Gastroesophageal sphincter (tissue), 4 donors: ENCODE measurements at regions not wholly inside any gene's neighbourhood (a gene's known extent, or its start where the extent isn't known, plus 50 kb on each side); places are given as distances from the start of the nearest gene placed in this dataset.

Experiments
- ATAC-seq: fragments of 150-250 bp; one replicate; pipeline ENCODE4 v1.9.1; 2016; ENCODE audit warnings: mild to moderate bottlenecking, moderate library complexity
- H3K27ac ChIP-seq, 4 donors: fragments of 200-600 bp; sonication (generic) in 3 of 4; 1 replicate in 3 of 4; 2 replicates in 1 of 4; pipeline ENCODE4 v1.5.1; 2016 to 2019
- H3K27me3 ChIP-seq: fragments of 200-600 bp; sonication (generic); one replicate; pipeline ENCODE4 v1.5.1; 2019
- H3K36me3 ChIP-seq, 2 donors: fragments of 200-600 bp; sonication (generic); one replicate each; pipeline ENCODE4 v1.5.1; 2019; ENCODE audit warnings: control low read depth in 1 of 2
- H3K4me1 ChIP-seq, 3 donors: fragments of 200-600 bp; sonication (generic); 1 replicate in 2 of 3; 2 replicates in 1 of 3; pipeline ENCODE4 v1.5.1; 2016 to 2019; ENCODE audit warnings: control low read depth in 2 of 3
- H3K4me3 ChIP-seq, 2 donors: fragments of 200-600 bp; sonication (generic); one replicate each; pipeline ENCODE4 v1.5.1; 2019; ENCODE audit warnings: mild to moderate bottlenecking in 1 of 2, moderate library complexity in 1 of 2
- H3K9me3 ChIP-seq, 3 donors: fragments of 200-600 bp; sonication (generic); one replicate each; pipeline ENCODE4 v1.5.1; 2017 to 2019; ENCODE audit warnings: control low read depth in 2 of 3
- CTCF ChIP-seq, 4 experiments: fragments of 200-600 bp in 2 of 4; fragments of 450-650 bp in 2 of 4; sonication (generic) in 1 of 4; IDR thresholded peaks; one replicate each; pipeline ENCODE4 v1.5.1; 2017 to 2019; ENCODE audit warnings: antibody characterized with exemption in 4 of 4, mild to moderate bottlenecking in 2 of 4, moderate library complexity in 2 of 4
- EP300 ChIP-seq: sonication (generic); formaldehyde crosslinking; IDR thresholded peaks from one replicate; pipeline ENCODE4 v1.6.1; 2017; ENCODE audit warnings: antibody characterized with exemption, mild to moderate bottlenecking
- POLR2A ChIP-seq, 2 donors: fragments of 450-650 bp; IDR thresholded peaks; one replicate each; pipeline ENCODE4 v1.6.1; 2017; ENCODE audit warnings: antibody characterized with exemption in 2 of 2, mild to moderate bottlenecking in 2 of 2, moderate library complexity in 1 of 2
- POLR2AphosphoS5 ChIP-seq: sonication (generic); formaldehyde crosslinking; IDR thresholded peaks from one replicate; pipeline ENCODE4 v1.6.1; 2017; ENCODE audit warnings: antibody characterized with exemption
- WGBS, 2 donors: methylation state at CpG; one replicate each; pipeline ENCODE4 v1.1.5; 2018; ENCODE audit warnings: low coverage in 1 of 2; 5-methylcytosine and 5-hydroxymethylcytosine counted together

- no peaks in the 10 kb centered on the region for H3K9me3 ChIP-seq
- no peak for ATAC-seq
- H3K27me3 ChIP-seq, result no peaks in the 10 kb centered on the region
- TF ChIP-seq CTCF (IDR thresholded peaks at IDR 0.05) (no peak), POLR2A (IDR thresholded peaks at IDR 0.05) (no peak), EP300 (no peak), POLR2AphosphoS5 (no peak)
- no peaks in the 10 kb centered on the region for H3K36me3 ChIP-seq
- no peak overlapping the region for H3K27ac ChIP-seq
- no peaks in the 10 kb centered on the region for H3K4me1 ChIP-seq
- 93 to 94% methylated on average over 6 of the region's 6 CpGs for WGBS, 2 donors
- no peak overlapping the region for H3K4me3 ChIP-seq
Observed at GRCh38 chr7:17078298-17078697, 196.5 kb upstream of the AGR3 start.

GRCh38 chr7:17083392-17084165 lies 201.8 kb upstream of the AGR3 start:
- no peaks in the 10 kb centered on the region for H3K27me3 ChIP-seq
- no peaks in the 10 kb centered on the region for H3K36me3 ChIP-seq
- no peaks in the 10 kb centered on the region for H3K4me1 ChIP-seq
- no peaks in the 10 kb centered on the region for H3K9me3 ChIP-seq
- no peak for ATAC-seq
- TF ChIP-seq CTCF (IDR thresholded peaks at IDR 0.05), result no peak
- TF ChIP-seq EP300, result no peak
- no peak for TF ChIP-seq POLR2A (IDR thresholded peaks at IDR 0.05)
- no peak for TF ChIP-seq POLR2AphosphoS5
- WGBS, 2 donors, result 97 to 100% methylated on average over 3 to 4 of the region's 4 CpGs
- H3K4me3 ChIP-seq, result no peak overlapping the region
- H3K27ac ChIP-seq, result no peak overlapping the region

GRCh38 chr7:17084166-17084475 lies 202.3 kb upstream of the AGR3 start:
- Histone ChIP-seq H3K4me3 (no peak overlapping the region), H3K27ac (no peak overlapping the region), H3K36me3 (no peaks in the 10 kb centered on the region), H3K27me3 (no peaks in the 10 kb centered on the region), H3K9me3 (no peaks in the 10 kb centered on the region), H3K4me1 (no peaks in the 10 kb centered on the region)
- WGBS, 2 donors, result 50 to 56% methylated on average over 1 of the region's 1 CpG
- no peak for ATAC-seq
- TF ChIP-seq EP300 (no peak), POLR2AphosphoS5 (no peak), CTCF (IDR thresholded peaks at IDR 0.05) (no peak), POLR2A (IDR thresholded peaks at IDR 0.05) (no peak)

- Histone ChIP-seq H3K9me3 (no peaks in the 10 kb centered on the region), H3K4me3 (no peak overlapping the region), H3K27ac (no peak overlapping the region), H3K4me1 (no peaks in the 10 kb centered on the region), H3K36me3 (no peaks in the 10 kb centered on the region), H3K27me3 (no peaks in the 10 kb centered on the region)
- 86 to 93% methylated on average over 2 to 3 of the region's 3 CpGs for WGBS, 2 donors
- ATAC-seq, result no peak
- no peak for TF ChIP-seq EP300
- no peak for TF ChIP-seq POLR2A (IDR thresholded peaks at IDR 0.05)
- no peak for TF ChIP-seq POLR2AphosphoS5
- TF ChIP-seq CTCF (IDR thresholded peaks at IDR 0.05), result no peak
Observed at GRCh38 chr7:17085186-17085585, 203.4 kb upstream of the AGR3 start.

- TF ChIP-seq CTCF (IDR thresholded peaks at IDR 0.05), result no peak
- TF ChIP-seq POLR2AphosphoS5, result no peak
- TF ChIP-seq EP300, result no peak
- no peak for TF ChIP-seq POLR2A (IDR thresholded peaks at IDR 0.05)
- Histone ChIP-seq H3K27me3 (no peaks in the 10 kb centered on the region), H3K9me3 (no peaks in the 10 kb centered on the region), H3K36me3 (no peaks in the 10 kb centered on the region), H3K27ac (no peak overlapping the region), H3K4me3 (no peak overlapping the region), H3K4me1 (no peaks in the 10 kb centered on the region)
- no peak for ATAC-seq
- WGBS, 2 donors, result 56 to 81% methylated on average over 5 of the region's 5 CpGs
Observed at GRCh38 chr7:17086403-17086802, 204.6 kb upstream of the AGR3 start.
